Loucy (cell line): ENCODE measurements at regions not wholly inside any gene's neighbourhood (a gene's known extent, or its start where the extent isn't known, plus 50 kb on each side); places are given as distances from the start of the nearest gene placed in this dataset.

Source experiments
- CTCF ChIP-seq: fragments of 200-600 bp; sonication (generic); conservative IDR thresholded peaks from 2 replicates; pipeline ENCODE4 v1.5.1; 2014; ENCODE audit warnings: mild to moderate bottlenecking, antibody characterized with exemption, low read length
- EZH2phosphoT487 ChIP-seq: fragments of 200-600 bp; IDR thresholded peaks from 2 replicates; pipeline ENCODE4 v1.6.1; 2018; ENCODE audit warnings: antibody characterized with exemption, mild to moderate bottlenecking, moderate library complexity, borderline replicate concordance

- TF ChIP-seq EZH2phosphoT487 (no peak), CTCF (no peak)
Observed at GRCh38 chrX:17262123-17262522, 112.9 kb upstream of the NHS start.
